Esophagus muscularis mucosa (tissue), 4 donors: ENCODE measurements at regions not wholly inside any gene's neighbourhood (a gene's known extent, or its start where the extent isn't known, plus 50 kb on each side); places are given as distances from the start of the nearest gene placed in this dataset.

ENCODE experiments used
- EP300 ChIP-seq: sonication (generic); formaldehyde crosslinking; IDR thresholded peaks from one replicate; pipeline ENCODE4 v1.6.1; 2017; ENCODE audit warnings: antibody characterized with exemption
- POLR2A ChIP-seq: fragments of 450-650 bp; IDR thresholded peaks from one replicate; pipeline ENCODE4 v1.6.1; 2017; ENCODE audit warnings: antibody characterized with exemption, moderate library complexity, mild to moderate bottlenecking, low read depth
- POLR2AphosphoS5 ChIP-seq, 2 donors: sonication (generic); formaldehyde crosslinking; IDR thresholded peaks; one replicate each; pipeline ENCODE4 v1.6.1; 2017; ENCODE audit warnings: antibody characterized with exemption in 2 of 2
- TF ChIP-seq, protein P1 (sequence below), 3 experiments: fragments of 200-600 bp in 2 of 3; fragments of 450-650 bp in 1 of 3; sonication (generic) in 2 of 3; IDR thresholded peaks; one replicate each; pipeline ENCODE4 v1.5.1; 2017 to 2019; ENCODE audit warnings: antibody characterized with exemption in 3 of 3, mild to moderate bottlenecking in 2 of 3, moderate library complexity in 1 of 3

DNA sequence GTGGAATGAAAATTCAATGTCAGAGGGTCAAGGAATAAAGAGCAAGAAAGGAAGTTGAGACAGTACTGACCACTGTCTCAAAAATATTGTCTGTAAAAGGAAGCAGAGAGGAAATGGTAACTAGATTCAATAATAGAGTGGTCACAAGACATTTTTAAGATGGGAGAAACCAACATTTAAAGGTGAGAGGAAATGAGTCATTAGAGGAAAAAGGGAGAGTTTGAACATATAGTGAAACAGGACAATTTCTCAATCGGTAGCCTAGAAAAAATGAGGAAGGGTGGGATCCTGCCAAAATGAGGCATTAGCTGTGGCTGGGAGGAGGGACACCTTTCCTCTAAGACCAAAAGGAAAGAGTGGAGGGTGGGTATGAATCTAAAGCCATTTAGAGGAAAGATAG is 288.5 kb downstream of the SP3 start:
- TF ChIP-seq, protein P1, sequence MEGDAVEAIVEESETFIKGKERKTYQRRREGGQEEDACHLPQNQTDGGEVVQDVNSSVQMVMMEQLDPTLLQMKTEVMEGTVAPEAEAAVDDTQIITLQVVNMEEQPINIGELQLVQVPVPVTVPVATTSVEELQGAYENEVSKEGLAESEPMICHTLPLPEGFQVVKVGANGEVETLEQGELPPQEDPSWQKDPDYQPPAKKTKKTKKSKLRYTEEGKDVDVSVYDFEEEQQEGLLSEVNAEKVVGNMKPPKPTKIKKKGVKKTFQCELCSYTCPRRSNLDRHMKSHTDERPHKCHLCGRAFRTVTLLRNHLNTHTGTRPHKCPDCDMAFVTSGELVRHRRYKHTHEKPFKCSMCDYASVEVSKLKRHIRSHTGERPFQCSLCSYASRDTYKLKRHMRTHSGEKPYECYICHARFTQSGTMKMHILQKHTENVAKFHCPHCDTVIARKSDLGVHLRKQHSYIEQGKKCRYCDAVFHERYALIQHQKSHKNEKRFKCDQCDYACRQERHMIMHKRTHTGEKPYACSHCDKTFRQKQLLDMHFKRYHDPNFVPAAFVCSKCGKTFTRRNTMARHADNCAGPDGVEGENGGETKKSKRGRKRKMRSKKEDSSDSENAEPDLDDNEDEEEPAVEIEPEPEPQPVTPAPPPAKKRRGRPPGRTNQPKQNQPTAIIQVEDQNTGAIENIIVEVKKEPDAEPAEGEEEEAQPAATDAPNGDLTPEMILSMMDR (IDR thresholded peaks at IDR 0.05): no peak
- TF ChIP-seq POLR2A (no peak), POLR2AphosphoS5 (IDR thresholded peaks at IDR 0.05) (no peak), EP300 (no peak)
